LNCaP clone FGC (cell line): ENCODE measurements at regions not wholly inside any gene's neighbourhood (a gene's known extent, or its start where the extent isn't known, plus 50 kb on each side); places are given as distances from the start of the nearest gene placed in this dataset.

Source experiments
- DNase-seq: peaks from one replicate; pipeline ENCODE4 v3.0.0-alpha.2; 2011; ENCODE audit warnings: low read depth
- H3K4me3 ChIP-seq: 2 replicates; pipeline ENCODE4 v1.5.1; 2011; ENCODE audit warnings: mild to moderate bottlenecking, low read depth, low read length, control low read depth
- CTCF ChIP-seq: IDR thresholded peaks from 2 replicates; pipeline ENCODE4 v1.5.1; 2012; ENCODE audit warnings: mild to moderate bottlenecking; ENCODE audit not compliant: control insufficient read depth, insufficient read depth; ENCODE audit errors: extremely low read depth

- no peak for DNase-seq
- no peak overlapping the region for H3K4me3 ChIP-seq
- TF ChIP-seq CTCF, result no peak
Observed at GRCh38 chr5:111596705-111597104, 84.4 kb upstream of the STARD4 start.

- no peak for TF ChIP-seq CTCF
- no peak for DNase-seq
- H3K4me3 ChIP-seq, result no peak overlapping the region
Observed at GRCh38 chr5:111595425-111595824, 83.1 kb upstream of the STARD4 start.

- TF ChIP-seq CTCF, result no peak
- H3K4me3 ChIP-seq, result no peak overlapping the region
- DNase-seq, result no peak
Observed at GRCh38 chr5:111589316-111589715, 77.0 kb upstream of the STARD4 start.

- no peak for DNase-seq
- H3K4me3 ChIP-seq, result no peak overlapping the region
- TF ChIP-seq CTCF, result no peak
Observed at GRCh38 chr5:111587728-111588127, 75.4 kb upstream of the STARD4 start.

- no peak for TF ChIP-seq CTCF
- no peak for DNase-seq
- H3K4me3 ChIP-seq, result no peak overlapping the region
Observed at GRCh38 chr5:111585946-111586345, 73.6 kb upstream of the STARD4 start.

- TF ChIP-seq CTCF, result no peak
- H3K4me3 ChIP-seq, result no peak overlapping the region
- no peak for DNase-seq
Observed at GRCh38 chr5:111585291-111585690, 73.0 kb upstream of the STARD4 start.

GRCh38 chr5:111584651-111585050 lies 72.3 kb upstream of the STARD4 start:
- H3K4me3 ChIP-seq, result no peak overlapping the region
- TF ChIP-seq CTCF, result no peak
- no peak for DNase-seq
